ENCODE measurements at regions not wholly inside any gene's neighbourhood (a gene's known extent, or its start where the extent isn't known, plus 50 kb on each side); places are given as distances from the start of the nearest gene placed in this dataset.
"Not testable (repeated sequence)": the region's sequence is repeated elsewhere in the genome, so short reads cannot be mapped to it uniquely, and the experiment has no call there.

GRCh38 chr7:42543953-42544352 lies 306.9 kb upstream of the GLI3 start:
- no peak overlapping the region for H3K4me3 ChIP-seq (ENCODE audit: low read length in 3 of 3)
- H3K27me3 ChIP-seq (ENCODE audit: control insufficient read depth in 3 of 3, insufficient read depth in 3 of 3, low read length in 3 of 3), result no peaks in the 10 kb centered on the region
- H3K27ac ChIP-seq (ENCODE audit: low read depth, low read length), result no peak overlapping the region
- no peaks in the 10 kb centered on the region for H3K36me3 ChIP-seq (ENCODE audit: control insufficient read depth in 3 of 3, insufficient read depth in 3 of 3, low read length in 3 of 3)
- H3K4me1 ChIP-seq (ENCODE audit: control insufficient read depth in 3 of 3, insufficient read depth in 3 of 3, low read length in 3 of 3), result no peaks in the 10 kb centered on the region
- H3K9me3 ChIP-seq (ENCODE audit: control insufficient read depth in 3 of 3, low read length in 3 of 3), result no peaks in the 10 kb centered on the region
- no peak overlapping the region for H3K9ac ChIP-seq (ENCODE audit: low read depth in 1 of 3, low read length in 3 of 3)

- not testable (repeated sequence) for H3K27ac ChIP-seq (ENCODE audit: low read depth, low read length); H3K9ac ChIP-seq (ENCODE audit: low read depth in 1 of 3, low read length in 3 of 3); H3K4me1 ChIP-seq (ENCODE audit: control insufficient read depth in 3 of 3, insufficient read depth in 3 of 3, low read length in 3 of 3); H3K4me3 ChIP-seq (ENCODE audit: low read length in 3 of 3); H3K9me3 ChIP-seq (ENCODE audit: control insufficient read depth in 3 of 3, low read length in 3 of 3); H3K36me3 ChIP-seq (ENCODE audit: control insufficient read depth in 3 of 3, insufficient read depth in 3 of 3, low read length in 3 of 3); H3K27me3 ChIP-seq (ENCODE audit: control insufficient read depth in 3 of 3, insufficient read depth in 3 of 3, low read length in 3 of 3)
Measured at GRCh38 chr7:42542446-42542845, 305.4 kb upstream of the GLI3 start.

GRCh38 chr7:42534441-42534840 lies 297.4 kb upstream of the GLI3 start:
- no peaks in the 10 kb centered on the region for H3K27me3 ChIP-seq (ENCODE audit: control insufficient read depth in 3 of 3, insufficient read depth in 3 of 3, low read length in 3 of 3)
- H3K27ac ChIP-seq (ENCODE audit: low read depth, low read length), result no peak overlapping the region
- no peak overlapping the region for H3K4me3 ChIP-seq (ENCODE audit: low read length in 3 of 3)
- no peaks in the 10 kb centered on the region for H3K4me1 ChIP-seq (ENCODE audit: control insufficient read depth in 3 of 3, insufficient read depth in 3 of 3, low read length in 3 of 3)
- no peaks in the 10 kb centered on the region for H3K36me3 ChIP-seq (ENCODE audit: control insufficient read depth in 3 of 3, insufficient read depth in 3 of 3, low read length in 3 of 3)
- H3K9ac ChIP-seq (ENCODE audit: low read depth in 1 of 3, low read length in 3 of 3), result no peak overlapping the region
- H3K9me3 ChIP-seq (ENCODE audit: control insufficient read depth in 3 of 3, low read length in 3 of 3), result peaks cover 0 to 3% (median 0%) of the 10 kb centered on the region in 3 donors

GRCh38 chr7:42527004-42527403 lies 290.0 kb upstream of the GLI3 start:
- Histone ChIP-seq H3K4me1 (ENCODE audit: control insufficient read depth in 3 of 3, insufficient read depth in 3 of 3, low read length in 3 of 3) (no peaks in the 10 kb centered on the region), H3K4me3 (ENCODE audit: low read length in 3 of 3) (no peak overlapping the region), H3K27me3 (ENCODE audit: control insufficient read depth in 3 of 3, insufficient read depth in 3 of 3, low read length in 3 of 3) (peaks cover 0 to 2% (median 0%) of the 10 kb centered on the region in 3 donors), H3K9ac (ENCODE audit: low read depth in 1 of 3, low read length in 3 of 3) (no peak overlapping the region), H3K36me3 (ENCODE audit: control insufficient read depth in 3 of 3, insufficient read depth in 3 of 3, low read length in 3 of 3) (no peaks in the 10 kb centered on the region), H3K27ac (ENCODE audit: low read depth, low read length) (no peak overlapping the region), H3K9me3 (ENCODE audit: control insufficient read depth in 3 of 3, low read length in 3 of 3) (peaks cover 0 to 4% (median 0%) of the 10 kb centered on the region in 3 donors)

GRCh38 chr7:42522227-42522991 lies 285.4 kb upstream of the GLI3 start:
- H3K36me3 ChIP-seq (ENCODE audit: control insufficient read depth in 3 of 3, insufficient read depth in 3 of 3, low read length in 3 of 3), result no peaks in the 10 kb centered on the region
- H3K9me3 ChIP-seq (ENCODE audit: control insufficient read depth in 3 of 3, low read length in 3 of 3), result peaks cover 0 to 4% (median 0%) of the 10 kb centered on the region in 3 donors
- H3K4me3 ChIP-seq (ENCODE audit: low read length in 3 of 3), result no peak overlapping the region
- no peak overlapping the region for H3K27ac ChIP-seq (ENCODE audit: low read depth, low read length)
- H3K9ac ChIP-seq (ENCODE audit: low read depth in 1 of 3, low read length in 3 of 3), result no peak overlapping the region
- H3K4me1 ChIP-seq (ENCODE audit: control insufficient read depth in 3 of 3, insufficient read depth in 3 of 3, low read length in 3 of 3), result no peaks in the 10 kb centered on the region
- H3K27me3 ChIP-seq (ENCODE audit: control insufficient read depth in 3 of 3, insufficient read depth in 3 of 3, low read length in 3 of 3), result peaks cover 0 to under 1% (median 0%) of the 10 kb centered on the region in 3 donors

- H3K4me1 ChIP-seq (ENCODE audit: control insufficient read depth in 3 of 3, insufficient read depth in 3 of 3, low read length in 3 of 3), result no peaks in the 10 kb centered on the region
- no peaks in the 10 kb centered on the region for H3K9me3 ChIP-seq (ENCODE audit: control insufficient read depth in 3 of 3, low read length in 3 of 3)
- H3K27me3 ChIP-seq (ENCODE audit: control insufficient read depth in 3 of 3, insufficient read depth in 3 of 3, low read length in 3 of 3), result no peaks in the 10 kb centered on the region
- H3K9ac ChIP-seq (ENCODE audit: low read depth in 1 of 3, low read length in 3 of 3), result no peak overlapping the region
- no peaks in the 10 kb centered on the region for H3K36me3 ChIP-seq (ENCODE audit: control insufficient read depth in 3 of 3, insufficient read depth in 3 of 3, low read length in 3 of 3)
- H3K27ac ChIP-seq (ENCODE audit: low read depth, low read length), result no peak overlapping the region
- no peak overlapping the region for H3K4me3 ChIP-seq (ENCODE audit: low read length in 3 of 3)
Measured at GRCh38 chr7:42511027-42511426, 274.0 kb upstream of the GLI3 start.

- Histone ChIP-seq H3K9me3 (ENCODE audit: control insufficient read depth in 3 of 3, low read length in 3 of 3) (no peaks in the 10 kb centered on the region), H3K4me3 (ENCODE audit: low read length in 3 of 3) (no peak overlapping the region), H3K36me3 (ENCODE audit: control insufficient read depth in 3 of 3, insufficient read depth in 3 of 3, low read length in 3 of 3) (no peaks in the 10 kb centered on the region), H3K4me1 (ENCODE audit: control insufficient read depth in 3 of 3, insufficient read depth in 3 of 3, low read length in 3 of 3) (no peaks in the 10 kb centered on the region), H3K27ac (ENCODE audit: low read depth, low read length) (no peak overlapping the region), H3K27me3 (ENCODE audit: control insufficient read depth in 3 of 3, insufficient read depth in 3 of 3, low read length in 3 of 3) (no peaks in the 10 kb centered on the region), H3K9ac (ENCODE audit: low read depth in 1 of 3, low read length in 3 of 3) (no peak overlapping the region)
Measured at GRCh38 chr7:42506097-42506496, 269.1 kb upstream of the GLI3 start.

- H3K9ac ChIP-seq (ENCODE audit: low read depth in 1 of 3, low read length in 3 of 3), result no peak overlapping the region
- no peak overlapping the region for H3K4me3 ChIP-seq (ENCODE audit: low read length in 3 of 3)
- no peaks in the 10 kb centered on the region for H3K27me3 ChIP-seq (ENCODE audit: control insufficient read depth in 3 of 3, insufficient read depth in 3 of 3, low read length in 3 of 3)
- H3K9me3 ChIP-seq (ENCODE audit: control insufficient read depth in 3 of 3, low read length in 3 of 3), result no peaks in the 10 kb centered on the region
- H3K4me1 ChIP-seq (ENCODE audit: control insufficient read depth in 3 of 3, insufficient read depth in 3 of 3, low read length in 3 of 3), result no peaks in the 10 kb centered on the region
- no peak overlapping the region for H3K27ac ChIP-seq (ENCODE audit: low read depth, low read length)
- H3K36me3 ChIP-seq (ENCODE audit: control insufficient read depth in 3 of 3, insufficient read depth in 3 of 3, low read length in 3 of 3), result no peaks in the 10 kb centered on the region
Measured at GRCh38 chr7:42502022-42502421, 265.0 kb upstream of the GLI3 start.

GRCh38 chr7:42495256-42495655 lies 258.2 kb upstream of the GLI3 start:
- Histone ChIP-seq H3K9ac (ENCODE audit: low read depth in 1 of 3, low read length in 3 of 3) (no peak overlapping the region), H3K4me3 (ENCODE audit: low read length in 3 of 3) (no peak overlapping the region), H3K36me3 (ENCODE audit: control insufficient read depth in 3 of 3, insufficient read depth in 3 of 3, low read length in 3 of 3) (no peaks in the 10 kb centered on the region), H3K4me1 (ENCODE audit: control insufficient read depth in 3 of 3, insufficient read depth in 3 of 3, low read length in 3 of 3) (peaks cover 5 to 11% (median 7%) of the 10 kb centered on the region in 3 donors), H3K27me3 (ENCODE audit: control insufficient read depth in 3 of 3, insufficient read depth in 3 of 3, low read length in 3 of 3) (no peaks in the 10 kb centered on the region), H3K27ac (ENCODE audit: low read depth, low read length) (peak overlapping the region; percentile 65), H3K9me3 (ENCODE audit: control insufficient read depth in 3 of 3, low read length in 3 of 3) (no peaks in the 10 kb centered on the region)

- peaks cover 5 to 11% (median 7%) of the 10 kb centered on the region in 3 donors for H3K4me1 ChIP-seq (ENCODE audit: control insufficient read depth in 3 of 3, insufficient read depth in 3 of 3, low read length in 3 of 3)
- no peak overlapping the region for H3K9ac ChIP-seq (ENCODE audit: low read depth in 1 of 3, low read length in 3 of 3)
- no peaks in the 10 kb centered on the region for H3K27me3 ChIP-seq (ENCODE audit: control insufficient read depth in 3 of 3, insufficient read depth in 3 of 3, low read length in 3 of 3)
- H3K36me3 ChIP-seq (ENCODE audit: control insufficient read depth in 3 of 3, insufficient read depth in 3 of 3, low read length in 3 of 3), result no peaks in the 10 kb centered on the region
- H3K4me3 ChIP-seq (ENCODE audit: low read length in 3 of 3), result no peak overlapping the region
- H3K27ac ChIP-seq (ENCODE audit: low read depth, low read length), result peak overlapping the region; percentile 65
- H3K9me3 ChIP-seq (ENCODE audit: control insufficient read depth in 3 of 3, low read length in 3 of 3), result no peaks in the 10 kb centered on the region
Measured at GRCh38 chr7:42494736-42495135, 257.7 kb upstream of the GLI3 start.
